HG03520 (cell line): ENCODE measurements at regions not wholly inside any gene's neighbourhood (a gene's known extent, or its start where the extent isn't known, plus 50 kb on each side); places are given as distances from the start of the nearest gene placed in this dataset.
"Not testable (repeated sequence)": the region's sequence is repeated elsewhere in the genome, so short reads cannot be mapped to it uniquely, and the experiment has no call there.

Experiments used
- ATAC-seq: cut with Tn5 transposase; IDR thresholded peaks from one replicate; pipeline ENCODE4 v1.9.1; 2021; ENCODE audit warnings: mild to moderate bottlenecking, moderate library complexity; ENCODE audit not compliant: unreplicated experiment

DNA sequence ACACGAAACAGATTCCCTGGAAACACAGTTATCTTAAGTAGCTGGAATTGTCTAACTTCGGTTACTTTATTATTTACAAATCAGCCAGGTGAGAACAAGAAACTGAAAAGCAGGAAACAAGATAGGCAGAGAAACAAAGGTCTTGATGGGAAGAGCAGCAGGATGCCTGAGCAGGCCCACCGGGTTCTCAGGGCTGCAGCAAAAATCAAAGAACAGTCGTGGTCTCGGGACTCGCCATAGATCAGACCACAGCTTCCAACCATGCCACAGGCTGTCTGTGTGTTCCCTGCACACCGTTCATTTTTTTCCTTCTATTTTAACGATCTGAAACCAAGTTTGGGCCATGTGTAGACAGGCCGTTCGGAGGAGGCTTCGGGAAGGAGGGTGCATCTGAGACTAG, 62.7 kb upstream of the SOX11 start:
- not testable (repeated sequence) for ATAC-seq

DNA sequence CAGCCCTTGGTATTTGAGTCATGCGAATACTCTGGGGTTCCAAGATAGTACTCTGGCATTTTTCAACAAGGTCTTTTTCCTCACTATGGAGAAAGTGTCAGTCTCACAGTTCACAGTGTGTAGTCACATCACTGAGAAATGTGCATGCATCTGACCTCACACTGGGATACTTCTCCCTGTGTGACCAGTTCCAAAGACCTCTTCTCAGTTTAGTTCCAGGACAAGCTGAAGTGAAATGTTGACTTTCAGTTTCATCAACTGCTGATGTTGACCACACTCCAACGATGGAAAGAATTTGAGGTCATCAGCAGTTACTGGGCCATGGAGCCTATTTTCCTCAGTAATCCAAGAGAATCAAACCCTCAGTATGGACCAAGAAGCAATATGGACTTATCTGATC, 55.1 kb upstream of the SOX11 start:
- not testable (repeated sequence) for ATAC-seq
